GM19463 (cell line): ENCODE measurements at regions not wholly inside any gene's neighbourhood (a gene's known extent, or its start where the extent isn't known, plus 50 kb on each side); places are given as distances from the start of the nearest gene placed in this dataset.
"Not testable (repeated sequence)": the region's sequence is repeated elsewhere in the genome, so short reads cannot be mapped to it uniquely, and the experiment has no call there.

ENCODE experiments used
- ATAC-seq: cut with Tn5 transposase; IDR thresholded peaks from one replicate; pipeline ENCODE4 v1.9.1; 2021; ENCODE audit warnings: mild to moderate bottlenecking, moderate library complexity; ENCODE audit not compliant: unreplicated experiment

GRCh38 chr15:26197060-26197459, 333.9 kb upstream of the ATP10A start:
- no peak for ATAC-seq

GRCh38 chr15:26191193-26191592, 328.1 kb upstream of the ATP10A start:
- ATAC-seq, result no peak

GRCh38 chr15:26186138-26186537, 323.0 kb upstream of the ATP10A start:
- ATAC-seq, result not testable (repeated sequence)

- no peak for ATAC-seq
These were observed 319.3 kb upstream of the ATP10A start for GRCh38 chr15:26182441-26182840.

GRCh38 chr15:26179906-26180305, 316.8 kb upstream of the ATP10A start:
- ATAC-seq, result no peak

- ATAC-seq, result no peak
These were observed 315.6 kb upstream of the ATP10A start for GRCh38 chr15:26178640-26179220.

GRCh38 chr15:26177816-26178215, 314.7 kb upstream of the ATP10A start:
- no peak for ATAC-seq

GRCh38 chr15:26176831-26177230, 313.7 kb upstream of the ATP10A start:
- no peak for ATAC-seq

- ATAC-seq, result no peak
These were observed 308.1 kb upstream of the ATP10A start for GRCh38 chr15:26171266-26171665.

GRCh38 chr15:26166429-26166828, 303.3 kb upstream of the ATP10A start:
- no peak for ATAC-seq

- no peak for ATAC-seq
These were observed 302.4 kb upstream of the ATP10A start for GRCh38 chr15:26165546-26165945.

GRCh38 chr15:26160343-26160742, 297.2 kb upstream of the ATP10A start:
- ATAC-seq, result no peak

GRCh38 chr15:26158176-26158575, 295.0 kb upstream of the ATP10A start:
- no peak for ATAC-seq

GRCh38 chr15:26157081-26157480, 294.0 kb upstream of the ATP10A start:
- no peak for ATAC-seq

GRCh38 chr15:26156051-26156450, 292.9 kb upstream of the ATP10A start:
- ATAC-seq, result no peak

GRCh38 chr15:26148156-26148860, 285.2 kb upstream of the ATP10A start:
- ATAC-seq, result no peak

- ATAC-seq, result no peak
These were observed 283.1 kb upstream of the ATP10A start for GRCh38 chr15:26146202-26146601.

GRCh38 chr15:26145796-26146195, 282.7 kb upstream of the ATP10A start:
- ATAC-seq, result no peak

- ATAC-seq, result no peak
These were observed 281.7 kb upstream of the ATP10A start for GRCh38 chr15:26144836-26145235.

GRCh38 chr15:26143221-26143620, 280.1 kb upstream of the ATP10A start:
- no peak for ATAC-seq

GRCh38 chr15:26134812-26135211, 271.7 kb upstream of the ATP10A start:
- ATAC-seq, result no peak

GRCh38 chr15:26134152-26134551, 271.0 kb upstream of the ATP10A start:
- ATAC-seq, result no peak

GRCh38 chr15:26132811-26133210, 269.7 kb upstream of the ATP10A start:
- ATAC-seq, result no peak
